Lower leg skin (tissue), 4 donors: ENCODE measurements at regions not wholly inside any gene's neighbourhood (a gene's known extent, or its start where the extent isn't known, plus 50 kb on each side); places are given as distances from the start of the nearest gene placed in this dataset.

Source experiments
- DNase-seq, 2 donors: peaks; one replicate each; pipeline ENCODE4 v3.0.0-alpha.2; 2019; ENCODE audit warnings: low spot score in 2 of 2
- H3K4me3 ChIP-seq: fragments of 200-600 bp; sonication (generic); 2 replicates; pipeline ENCODE4 v1.5.1; 2017; ENCODE audit warnings: mild to moderate bottlenecking, low read depth; ENCODE audit not compliant: poor library complexity, severe bottlenecking
- CTCF ChIP-seq, 3 donors: fragments of 450-650 bp; IDR thresholded peaks; one replicate each; pipeline ENCODE4 v1.5.1; 2016; ENCODE audit warnings: antibody characterized with exemption in 3 of 3, mild to moderate bottlenecking in 3 of 3, moderate library complexity in 2 of 3
- POLR2A ChIP-seq, 2 donors: fragments of 450-650 bp; IDR thresholded peaks; one replicate each; pipeline ENCODE4 v1.6.1; 2016 to 2017; ENCODE audit warnings: antibody characterized with exemption in 2 of 2, mild to moderate bottlenecking in 1 of 2, moderate library complexity in 1 of 2
- WGBS, 2 donors: methylation state at CpG; one replicate each; pipeline ENCODE4 v1.1.5; 2018; 5-methylcytosine and 5-hydroxymethylcytosine counted together
- intact Hi-C: fragments of 100-400 bp; cut with DNase I; formaldehyde crosslinking; loops from one replicate; pipeline ENCODE4 v1.15.0; 2023; ENCODE audit warnings: low total_unique reads

- TF ChIP-seq POLR2A (IDR thresholded peaks at IDR 0.05): no peak
- TF ChIP-seq CTCF (IDR thresholded peaks at IDR 0.05): no peak
- intact Hi-C loops: no loop called here
- H3K4me3 ChIP-seq: no peak overlapping the region
- WGBS, 2 donors: 22 to 35% methylated on average over 1 of the region's 1 CpG
- no peak for DNase-seq
Measured at GRCh38 chr4:135605076-135605475, 1403.5 kb upstream of the PABPC4L start.

DNA sequence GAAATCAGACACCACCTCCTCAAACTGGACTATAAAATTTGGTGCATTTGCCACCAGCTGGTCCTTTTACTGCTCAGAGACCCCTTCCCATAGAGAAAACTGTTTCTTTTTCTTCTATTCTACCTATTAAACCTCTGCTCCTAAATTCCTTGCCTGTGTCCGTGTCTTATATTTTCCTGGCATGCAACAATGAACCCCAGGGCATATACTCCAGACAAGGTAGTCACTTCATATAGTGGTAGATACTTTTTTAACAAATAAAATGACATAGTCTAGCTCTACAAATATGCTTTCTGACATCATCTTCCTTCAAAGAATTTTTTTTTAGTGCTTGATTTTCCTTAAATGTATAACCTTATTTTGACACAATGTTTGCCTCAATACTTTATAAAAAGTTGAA lies 1402.9 kb upstream of the PABPC4L start:
- no peak for DNase-seq
- WGBS, 2 donors: 38 to 61% methylated on average over 1 of the region's 1 CpG
- TF ChIP-seq POLR2A (IDR thresholded peaks at IDR 0.05) (no peak), CTCF (IDR thresholded peaks at IDR 0.05) (no peak)
- no peak overlapping the region for H3K4me3 ChIP-seq
- intact Hi-C loops: no loop called here

DNA sequence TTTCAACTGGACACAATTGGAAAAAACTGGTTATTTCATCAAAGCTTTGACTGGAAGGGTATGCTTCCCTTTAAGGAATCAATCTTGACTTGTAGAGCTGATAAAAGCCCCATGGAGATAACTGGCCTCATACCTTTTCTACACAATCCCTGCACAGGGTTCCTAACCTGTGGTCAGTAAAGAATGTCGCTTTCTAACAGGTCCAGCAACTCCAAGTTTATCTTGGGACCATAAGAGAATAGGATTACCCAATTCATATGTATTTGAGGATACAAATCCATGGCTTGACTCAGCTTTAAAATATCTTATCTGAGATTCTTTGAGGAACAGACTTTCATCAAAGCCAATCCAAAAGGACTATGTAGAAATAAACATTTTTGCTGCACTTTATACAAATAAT lies 1399.8 kb upstream of the PABPC4L start:
- 57 to 74% methylated on average over 1 of the region's 1 CpG for WGBS, 2 donors
- H3K4me3 ChIP-seq: no peak overlapping the region
- TF ChIP-seq CTCF (IDR thresholded peaks at IDR 0.05) (no peak), POLR2A (IDR thresholded peaks at IDR 0.05) (no peak)
- no peak for DNase-seq
- intact Hi-C loops: no loop called here

GRCh38 chr4:135598151-135598550 lies 1396.6 kb upstream of the PABPC4L start:
- TF ChIP-seq POLR2A (IDR thresholded peaks at IDR 0.05) (no peak), CTCF (IDR thresholded peaks at IDR 0.05) (no peak)
- intact Hi-C loops: no loop called here
- WGBS, 2 donors: 42 to 46% methylated on average over 1 of the region's 1 CpG
- H3K4me3 ChIP-seq: no peak overlapping the region
- no peak for DNase-seq

GRCh38 chr4:135594521-135594920 lies 1392.9 kb upstream of the PABPC4L start:
- DNase-seq: no peak
- TF ChIP-seq POLR2A (IDR thresholded peaks at IDR 0.05) (no peak), CTCF (IDR thresholded peaks at IDR 0.05) (no peak)
- WGBS, 2 donors: 89 to 90% methylated on average over 1 of the region's 1 CpG
- no peak overlapping the region for H3K4me3 ChIP-seq
- intact Hi-C loops: no loop called here

- TF ChIP-seq CTCF (IDR thresholded peaks at IDR 0.05) (no peak), POLR2A (IDR thresholded peaks at IDR 0.05) (no peak)
- intact Hi-C loops: no loop called here
- no peak for DNase-seq
- no peak overlapping the region for H3K4me3 ChIP-seq
- WGBS, 2 donors: 50 to 62% methylated on average over 1 of the region's 1 CpG
Measured at GRCh38 chr4:135575041-135575440, 1373.5 kb upstream of the PABPC4L start.
